Lower lobe of right lung (tissue), 2 donors: ENCODE measurements at regions not wholly inside any gene's neighbourhood (a gene's known extent, or its start where the extent isn't known, plus 50 kb on each side); places are given as distances from the start of the nearest gene placed in this dataset.

ENCODE experiments used
- ATAC-seq, 2 donors: fragments of 200-7000 bp; cut with Tn5 transposase; one replicate each; pipeline ENCODE4 v1.9.1; 2020 to 2022; ENCODE audit warnings: mild to moderate bottlenecking in 2 of 2, moderate library complexity in 2 of 2
- DNase-seq: peaks from one replicate; pipeline ENCODE4 v3.0.0-alpha.2; 2020
- H3K27ac ChIP-seq: fragments of 200-600 bp; one replicate; pipeline ENCODE4 v1.8.0; 2022
- H3K27me3 ChIP-seq: fragments of 200-600 bp; one replicate; pipeline ENCODE4 v1.8.0; 2022; ENCODE audit warnings: low read depth
- H3K36me3 ChIP-seq: fragments of 200-600 bp; one replicate; pipeline ENCODE4 v1.8.0; 2022; ENCODE audit warnings: mild to moderate bottlenecking
- H3K4me1 ChIP-seq: fragments of 200-600 bp; one replicate; pipeline ENCODE4 v1.8.0; 2022
- H3K4me3 ChIP-seq: fragments of 200-600 bp; one replicate; pipeline ENCODE4 v1.8.0; 2022; ENCODE audit warnings: mild to moderate bottlenecking
- H3K9me3 ChIP-seq: fragments of 200-600 bp; one replicate; pipeline ENCODE4 v1.8.0; 2022
- CTCF ChIP-seq: fragments of 200-600 bp; IDR thresholded peaks from one replicate; pipeline ENCODE4 v1.8.0; 2022; ENCODE audit warnings: antibody characterized with exemption, mild to moderate bottlenecking
- intact Hi-C: fragments of 100-400 bp; cut with DNase I; formaldehyde crosslinking; loops from one replicate; pipeline ENCODE4 v1.11.0; 2022
- donor health status: DM: no; HTN: yes; CAD: no; lungs with severe emphysema.

GRCh38 chr15:29636140-29636539, 186.1 kb downstream of the TJP1 start:
- Histone ChIP-seq H3K4me3 (no peak overlapping the region), H3K27me3 (peaks cover 3% of the 10 kb centered on the region), H3K4me1 (no peaks in the 10 kb centered on the region), H3K27ac (no peak overlapping the region), H3K9me3 (no peaks in the 10 kb centered on the region), H3K36me3 (no peaks in the 10 kb centered on the region)
- no peak for TF ChIP-seq CTCF
- ATAC-seq (peak; percentile 79 to 82), DNase-seq (peak; percentile 63)
- intact Hi-C loops: no loop called here

GRCh38 chr15:29635513-29636098, 186.7 kb downstream of the TJP1 start:
- ATAC-seq: no peak

DNA sequence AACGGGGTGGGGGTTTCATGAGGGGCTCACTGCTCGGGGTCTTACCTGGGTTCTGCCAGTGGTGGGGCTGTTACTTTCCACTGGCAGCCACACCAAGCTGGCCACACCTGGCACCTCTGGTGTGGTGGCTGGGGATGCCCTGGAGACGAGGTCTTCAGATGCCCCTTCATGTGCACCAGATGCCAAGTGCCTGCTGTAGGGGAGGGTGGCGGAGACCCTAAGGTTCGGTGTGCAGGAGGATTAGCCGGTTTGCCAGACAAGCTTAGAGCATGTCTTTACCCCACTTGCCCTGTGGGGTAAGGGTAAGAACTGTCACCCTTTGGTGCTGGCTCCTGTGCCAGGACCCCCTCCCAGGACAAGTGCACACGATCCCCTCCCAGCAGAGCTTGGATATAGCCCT, 188.3 kb downstream of the TJP1 start:
- no peaks in the 10 kb centered on the region for H3K36me3 ChIP-seq
- no peak for DNase-seq
- no peak overlapping the region for H3K4me3 ChIP-seq
- peaks cover 3% of the 10 kb centered on the region for H3K27me3 ChIP-seq
- H3K9me3 ChIP-seq: no peaks in the 10 kb centered on the region
- intact Hi-C loops: no loop called here
- H3K27ac ChIP-seq: no peak overlapping the region
- no peaks in the 10 kb centered on the region for H3K4me1 ChIP-seq
- TF ChIP-seq CTCF: no peak
- ATAC-seq: no peak

More at GRCh38 chr15:29635513-29636098, 186.7 kb downstream of the TJP1 start:
- no peak for DNase-seq
- Histone ChIP-seq H3K27ac (no peak overlapping the region), H3K36me3 (no peaks in the 10 kb centered on the region), H3K27me3 (peaks cover 3% of the 10 kb centered on the region), H3K4me3 (no peak overlapping the region), H3K9me3 (no peaks in the 10 kb centered on the region), H3K4me1 (no peaks in the 10 kb centered on the region)
- TF ChIP-seq CTCF: no peak
- intact Hi-C loops: no loop called here

- Histone ChIP-seq H3K36me3 (no peaks in the 10 kb centered on the region), H3K4me1 (no peaks in the 10 kb centered on the region), H3K27me3 (peaks cover 3% of the 10 kb centered on the region), H3K4me3 (no peak overlapping the region), H3K27ac (no peak overlapping the region), H3K9me3 (no peaks in the 10 kb centered on the region)
- DNase-seq (no peak), ATAC-seq (no peak)
- no peak for TF ChIP-seq CTCF
- intact Hi-C loops: no loop called here
Measured at GRCh38 chr15:29632671-29633406, 189.4 kb downstream of the TJP1 start.

- Histone ChIP-seq H3K9me3 (no peaks in the 10 kb centered on the region), H3K4me3 (no peak overlapping the region), H3K27me3 (peaks cover 3% of the 10 kb centered on the region), H3K27ac (no peak overlapping the region), H3K36me3 (no peaks in the 10 kb centered on the region), H3K4me1 (no peaks in the 10 kb centered on the region)
- TF ChIP-seq CTCF: no peak
- intact Hi-C loops: no loop called here
- DNase-seq (no peak), ATAC-seq (peak; percentile 58 to 77)
Measured at GRCh38 chr15:29631076-29632070, 190.9 kb downstream of the TJP1 start.
